ENCODE measurements at regions not wholly inside any gene's neighbourhood (a gene's known extent, or its start where the extent isn't known, plus 50 kb on each side); places are given as distances from the start of the nearest gene placed in this dataset.

- Histone ChIP-seq H3K4me1 (ENCODE audit: control insufficient read depth in 3 of 3, insufficient read depth in 3 of 3, low read length in 3 of 3) (no peaks in the 10 kb centered on the region), H3K27ac (ENCODE audit: low read depth, low read length) (no peak overlapping the region), H3K9ac (ENCODE audit: low read depth in 1 of 3, low read length in 3 of 3) (no peak overlapping the region), H3K36me3 (ENCODE audit: control insufficient read depth in 3 of 3, insufficient read depth in 3 of 3, low read length in 3 of 3) (no peaks in the 10 kb centered on the region), H3K4me3 (ENCODE audit: low read length in 3 of 3) (no peak overlapping the region), H3K9me3 (ENCODE audit: control insufficient read depth in 3 of 3, low read length in 3 of 3) (no peaks in the 10 kb centered on the region), H3K27me3 (ENCODE audit: control insufficient read depth in 3 of 3, insufficient read depth in 3 of 3, low read length in 3 of 3) (no peaks in the 10 kb centered on the region)
Measured at GRCh38 chr9:89844535-89844934, 239.7 kb downstream of the GADD45G start.

- Histone ChIP-seq H3K36me3 (ENCODE audit: control insufficient read depth in 3 of 3, insufficient read depth in 3 of 3, low read length in 3 of 3) (no peaks in the 10 kb centered on the region), H3K9me3 (ENCODE audit: control insufficient read depth in 3 of 3, low read length in 3 of 3) (no peaks in the 10 kb centered on the region), H3K27me3 (ENCODE audit: control insufficient read depth in 3 of 3, insufficient read depth in 3 of 3, low read length in 3 of 3) (no peaks in the 10 kb centered on the region), H3K27ac (ENCODE audit: low read depth, low read length) (no peak overlapping the region), H3K4me3 (ENCODE audit: low read length in 3 of 3) (no peak overlapping the region), H3K4me1 (ENCODE audit: control insufficient read depth in 3 of 3, insufficient read depth in 3 of 3, low read length in 3 of 3) (no peaks in the 10 kb centered on the region), H3K9ac (ENCODE audit: low read depth in 1 of 3, low read length in 3 of 3) (no peak overlapping the region)
Measured at GRCh38 chr9:89845321-89845720, 240.5 kb downstream of the GADD45G start.

GRCh38 chr9:89845862-89846261 is 241.1 kb downstream of the GADD45G start:
- H3K4me1 ChIP-seq (ENCODE audit: control insufficient read depth in 3 of 3, insufficient read depth in 3 of 3, low read length in 3 of 3): no peaks in the 10 kb centered on the region
- no peak overlapping the region for H3K9ac ChIP-seq (ENCODE audit: low read depth in 1 of 3, low read length in 3 of 3)
- no peak overlapping the region for H3K27ac ChIP-seq (ENCODE audit: low read depth, low read length)
- no peak overlapping the region for H3K4me3 ChIP-seq (ENCODE audit: low read length in 3 of 3)
- no peaks in the 10 kb centered on the region for H3K36me3 ChIP-seq (ENCODE audit: control insufficient read depth in 3 of 3, insufficient read depth in 3 of 3, low read length in 3 of 3)
- H3K27me3 ChIP-seq (ENCODE audit: control insufficient read depth in 3 of 3, insufficient read depth in 3 of 3, low read length in 3 of 3): no peaks in the 10 kb centered on the region
- H3K9me3 ChIP-seq (ENCODE audit: control insufficient read depth in 3 of 3, low read length in 3 of 3): no peaks in the 10 kb centered on the region

- no peaks in the 10 kb centered on the region for H3K4me1 ChIP-seq (ENCODE audit: control insufficient read depth in 3 of 3, insufficient read depth in 3 of 3, low read length in 3 of 3)
- no peak overlapping the region for H3K9ac ChIP-seq (ENCODE audit: low read depth in 1 of 3, low read length in 3 of 3)
- H3K4me3 ChIP-seq (ENCODE audit: low read length in 3 of 3): no peak overlapping the region
- no peak overlapping the region for H3K27ac ChIP-seq (ENCODE audit: low read depth, low read length)
- H3K27me3 ChIP-seq (ENCODE audit: control insufficient read depth in 3 of 3, insufficient read depth in 3 of 3, low read length in 3 of 3): no peaks in the 10 kb centered on the region
- no peaks in the 10 kb centered on the region for H3K36me3 ChIP-seq (ENCODE audit: control insufficient read depth in 3 of 3, insufficient read depth in 3 of 3, low read length in 3 of 3)
- H3K9me3 ChIP-seq (ENCODE audit: control insufficient read depth in 3 of 3, low read length in 3 of 3): no peaks in the 10 kb centered on the region
Measured at GRCh38 chr9:89848060-89849040, 243.5 kb downstream of the GADD45G start.

- no peaks in the 10 kb centered on the region for H3K36me3 ChIP-seq (ENCODE audit: control insufficient read depth in 3 of 3, insufficient read depth in 3 of 3, low read length in 3 of 3)
- no peaks in the 10 kb centered on the region for H3K27me3 ChIP-seq (ENCODE audit: control insufficient read depth in 3 of 3, insufficient read depth in 3 of 3, low read length in 3 of 3)
- no peak overlapping the region for H3K27ac ChIP-seq (ENCODE audit: low read depth, low read length)
- H3K9me3 ChIP-seq (ENCODE audit: control insufficient read depth in 3 of 3, low read length in 3 of 3): no peaks in the 10 kb centered on the region
- no peaks in the 10 kb centered on the region for H3K4me1 ChIP-seq (ENCODE audit: control insufficient read depth in 3 of 3, insufficient read depth in 3 of 3, low read length in 3 of 3)
- H3K9ac ChIP-seq (ENCODE audit: low read depth in 1 of 3, low read length in 3 of 3): no peak overlapping the region
- H3K4me3 ChIP-seq (ENCODE audit: low read length in 3 of 3): no peak overlapping the region
Measured at GRCh38 chr9:89849096-89849495, 244.3 kb downstream of the GADD45G start.

- Histone ChIP-seq H3K27me3 (ENCODE audit: control insufficient read depth in 3 of 3, insufficient read depth in 3 of 3, low read length in 3 of 3) (no peaks in the 10 kb centered on the region), H3K4me3 (ENCODE audit: low read length in 3 of 3) (no peak overlapping the region), H3K9ac (ENCODE audit: low read depth in 1 of 3, low read length in 3 of 3) (no peak overlapping the region), H3K27ac (ENCODE audit: low read depth, low read length) (no peak overlapping the region), H3K4me1 (ENCODE audit: control insufficient read depth in 3 of 3, insufficient read depth in 3 of 3, low read length in 3 of 3) (no peaks in the 10 kb centered on the region), H3K9me3 (ENCODE audit: control insufficient read depth in 3 of 3, low read length in 3 of 3) (no peaks in the 10 kb centered on the region), H3K36me3 (ENCODE audit: control insufficient read depth in 3 of 3, insufficient read depth in 3 of 3, low read length in 3 of 3) (no peaks in the 10 kb centered on the region)
Measured at GRCh38 chr9:89850153-89850552, 245.3 kb downstream of the GADD45G start.

- H3K4me1 ChIP-seq (ENCODE audit: control insufficient read depth in 3 of 3, insufficient read depth in 3 of 3, low read length in 3 of 3): no peaks in the 10 kb centered on the region
- no peaks in the 10 kb centered on the region for H3K36me3 ChIP-seq (ENCODE audit: control insufficient read depth in 3 of 3, insufficient read depth in 3 of 3, low read length in 3 of 3)
- H3K9ac ChIP-seq (ENCODE audit: low read depth in 1 of 3, low read length in 3 of 3): no peak overlapping the region
- H3K9me3 ChIP-seq (ENCODE audit: control insufficient read depth in 3 of 3, low read length in 3 of 3): no peaks in the 10 kb centered on the region
- H3K27me3 ChIP-seq (ENCODE audit: control insufficient read depth in 3 of 3, insufficient read depth in 3 of 3, low read length in 3 of 3): no peaks in the 10 kb centered on the region
- H3K4me3 ChIP-seq (ENCODE audit: low read length in 3 of 3): no peak overlapping the region
- no peak overlapping the region for H3K27ac ChIP-seq (ENCODE audit: low read depth, low read length)
Measured at GRCh38 chr9:89850631-89851325, 246.0 kb downstream of the GADD45G start.

- Histone ChIP-seq H3K27ac (ENCODE audit: low read depth, low read length) (no peak overlapping the region), H3K9me3 (ENCODE audit: control insufficient read depth in 3 of 3, low read length in 3 of 3) (peaks cover 0 to 2% (median 0%) of the 10 kb centered on the region in 3 donors), H3K4me3 (ENCODE audit: low read length in 3 of 3) (no peak overlapping the region), H3K36me3 (ENCODE audit: control insufficient read depth in 3 of 3, insufficient read depth in 3 of 3, low read length in 3 of 3) (no peaks in the 10 kb centered on the region), H3K4me1 (ENCODE audit: control insufficient read depth in 3 of 3, insufficient read depth in 3 of 3, low read length in 3 of 3) (no peaks in the 10 kb centered on the region), H3K9ac (ENCODE audit: low read depth in 1 of 3, low read length in 3 of 3) (no peak overlapping the region), H3K27me3 (ENCODE audit: control insufficient read depth in 3 of 3, insufficient read depth in 3 of 3, low read length in 3 of 3) (no peaks in the 10 kb centered on the region)
Measured at GRCh38 chr9:89853161-89853560, 248.3 kb downstream of the GADD45G start.

GRCh38 chr9:89853931-89854330 is 249.1 kb downstream of the GADD45G start:
- no peak overlapping the region for H3K9ac ChIP-seq (ENCODE audit: low read depth in 1 of 3, low read length in 3 of 3)
- H3K9me3 ChIP-seq (ENCODE audit: control insufficient read depth in 3 of 3, low read length in 3 of 3): peaks cover 0 to 5% (median 0%) of the 10 kb centered on the region in 3 donors
- no peak overlapping the region for H3K4me3 ChIP-seq (ENCODE audit: low read length in 3 of 3)
- no peaks in the 10 kb centered on the region for H3K4me1 ChIP-seq (ENCODE audit: control insufficient read depth in 3 of 3, insufficient read depth in 3 of 3, low read length in 3 of 3)
- no peaks in the 10 kb centered on the region for H3K36me3 ChIP-seq (ENCODE audit: control insufficient read depth in 3 of 3, insufficient read depth in 3 of 3, low read length in 3 of 3)
- no peaks in the 10 kb centered on the region for H3K27me3 ChIP-seq (ENCODE audit: control insufficient read depth in 3 of 3, insufficient read depth in 3 of 3, low read length in 3 of 3)
- no peak overlapping the region for H3K27ac ChIP-seq (ENCODE audit: low read depth, low read length)

All from skeletal muscle tissue (tissue), 3 donors.